Smooth muscle cell (in vitro differentiated cells): ENCODE measurements at regions not wholly inside any gene's neighbourhood (a gene's known extent, or its start where the extent isn't known, plus 50 kb on each side); places are given as distances from the start of the nearest gene placed in this dataset.
A peak's percentile ranks its signal among the peaks of the same experiment; 100 is the strongest.

Source experiments
- DNase-seq: peaks from one replicate; lab custom pipeline; 2025; ENCODE audit not compliant: unreplicated experiment; lab: John Stamatoyannopoulos, UW
- H2AFZ ChIP-seq: fragments of 200-600 bp; sonication (generic); 2 replicates; pipeline ENCODE4 v1.6.0; 2016; ENCODE audit warnings: antibody characterized with exemption, low read depth, mild to moderate bottlenecking
- H3F3A ChIP-seq: fragments of 200-600 bp; sonication (generic); 2 replicates; pipeline ENCODE4 v1.6.0; 2017; ENCODE audit warnings: antibody characterized with exemption, low read depth
- H3K27ac ChIP-seq: fragments of 200-600 bp; sonication (generic); 2 replicates; pipeline ENCODE4 v1.5.1; 2016; ENCODE audit warnings: low read depth, mild to moderate bottlenecking
- H3K27me3 ChIP-seq: fragments of 200-600 bp; sonication (generic); 2 replicates; pipeline ENCODE4 v1.6.1; 2016; ENCODE audit warnings: low read depth, mild to moderate bottlenecking
- H3K36me3 ChIP-seq: fragments of 200-600 bp; sonication (generic); 2 replicates; pipeline ENCODE4 v1.5.1; 2016; ENCODE audit warnings: low read depth
- H3K4me1 ChIP-seq: fragments of 200-600 bp; sonication (generic); 2 replicates; pipeline ENCODE4 v1.5.1; 2016; ENCODE audit warnings: low read depth
- H3K4me2 ChIP-seq: fragments of 200-600 bp; sonication (generic); 2 replicates; pipeline ENCODE4 v1.6.0; 2016; ENCODE audit warnings: mild to moderate bottlenecking
- H3K4me3 ChIP-seq: fragments of 200-600 bp; sonication (generic); 2 replicates; pipeline ENCODE4 v1.5.1; 2016; ENCODE audit warnings: mild to moderate bottlenecking
- H3K79me2 ChIP-seq: fragments of 200-600 bp; sonication (generic); 2 replicates; pipeline ENCODE4 v1.6.0; 2016; ENCODE audit warnings: low read depth, mild to moderate bottlenecking
- H3K9ac ChIP-seq: fragments of 200-600 bp; sonication (generic); 2 replicates; pipeline ENCODE4 v1.6.0; 2016; ENCODE audit warnings: low read depth
- H3K9me3 ChIP-seq: fragments of 200-600 bp; sonication (generic); replicated peaks from 2 replicates; pipeline ENCODE4 v1.5.1; 2016; ENCODE audit warnings: low read depth
- H4K20me1 ChIP-seq: fragments of 200-600 bp; sonication (generic); 2 replicates; pipeline ENCODE4 v1.6.0; 2016; ENCODE audit warnings: low read depth
- CTCF ChIP-seq: fragments of 200-600 bp; sonication (generic); IDR thresholded peaks from 2 replicates; pipeline ENCODE4 v1.5.1; 2017; ENCODE audit warnings: borderline replicate concordance, mild to moderate bottlenecking, antibody characterized with exemption; ENCODE audit not compliant: insufficient read depth, poor library complexity, severe bottlenecking
- WGBS: methylation state at CpG from one replicate; pipeline ENCODE4 v1.1.7; 2016; ENCODE audit warnings: low lambda C conversion rate; 5-methylcytosine and 5-hydroxymethylcytosine counted together

DNA sequence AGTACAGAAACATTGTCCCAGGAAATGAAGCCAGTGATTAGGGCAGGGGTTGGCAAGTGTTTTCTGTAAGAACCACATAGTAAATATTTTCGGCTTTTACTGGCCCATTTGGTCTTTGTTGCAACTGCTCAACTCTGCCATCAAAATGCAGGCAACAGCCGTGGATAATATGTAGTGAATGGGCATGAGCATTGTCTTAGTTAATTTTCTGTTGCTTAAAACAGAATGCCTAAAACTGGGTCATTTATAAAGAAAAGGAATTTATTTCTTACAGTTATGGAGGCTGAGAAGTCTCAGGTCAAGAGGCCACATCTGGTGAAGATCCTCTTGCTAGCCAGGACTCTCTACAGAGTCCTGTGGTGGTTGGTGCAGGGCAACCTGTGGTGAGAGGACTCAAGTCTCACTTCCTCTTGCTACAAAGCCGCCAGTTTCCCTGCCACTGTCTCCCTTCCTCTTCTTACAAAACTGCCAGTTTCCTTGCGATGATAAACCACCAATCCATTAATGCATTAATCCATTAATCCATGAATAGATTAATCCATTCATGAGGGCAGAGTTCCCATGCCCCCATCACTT, 166.4 kb downstream of the PSMG1 start:
- Histone ChIP-seq H3K27me3 (no peaks in the 10 kb centered on the region), H4K20me1 (no peaks in the 10 kb centered on the region), H3K9me3 (no peaks in the 10 kb centered on the region), H3K9ac (no peak overlapping the region), H2AFZ (no peak overlapping the region), H3K36me3 (no peaks in the 10 kb centered on the region), H3K4me2 (no peak overlapping the region), H3K4me3 (no peak overlapping the region), H3K79me2 (no peaks in the 10 kb centered on the region), H3F3A (no peaks in the 10 kb centered on the region), H3K4me1 (peaks cover 5% of the 10 kb centered on the region), H3K27ac (no peak overlapping the region)
- DNase-seq, result no peak
- no peak for TF ChIP-seq CTCF
- WGBS, result 91% methylated on average over 4 of the region's 4 CpGs

- Histone ChIP-seq H3K4me2 (peak overlapping the region; percentile 46), H3K9ac (peak overlapping the region; percentile 35), H3K27me3 (no peaks in the 10 kb centered on the region), H4K20me1 (no peaks in the 10 kb centered on the region), H3K9me3 (no peaks in the 10 kb centered on the region), H3K36me3 (no peaks in the 10 kb centered on the region), H3F3A (no peaks in the 10 kb centered on the region), H3K27ac (peak overlapping the region; percentile 90), H3K4me3 (no peak overlapping the region), H3K4me1 (no peaks in the 10 kb centered on the region), H2AFZ (no peak overlapping the region), H3K79me2 (no peaks in the 10 kb centered on the region)
- DNase-seq, result no peak
- no peak for TF ChIP-seq CTCF
- WGBS, result 15% methylated on average over 9 of the region's 9 CpGs
Observed at GRCh38 chr21:39014747-39015146, 168.5 kb downstream of the PSMG1 start.

GRCh38 chr21:39012326-39013230, 170.7 kb downstream of the PSMG1 start:
- WGBS, result 93% methylated on average over 11 of the region's 15 CpGs
- no peaks in the 10 kb centered on the region for H3K36me3 ChIP-seq
- no peaks in the 10 kb centered on the region for H3K79me2 ChIP-seq
- no peaks in the 10 kb centered on the region for H3F3A ChIP-seq
- H3K27ac ChIP-seq, result no peak overlapping the region
- H3K9me3 ChIP-seq, result no peaks in the 10 kb centered on the region
- H3K9ac ChIP-seq, result no peak overlapping the region
- H3K27me3 ChIP-seq, result no peaks in the 10 kb centered on the region
- H4K20me1 ChIP-seq, result no peaks in the 10 kb centered on the region
- no peak overlapping the region for H3K4me3 ChIP-seq
- no peak overlapping the region for H3K4me2 ChIP-seq
- H2AFZ ChIP-seq, result no peak overlapping the region
- no peaks in the 10 kb centered on the region for H3K4me1 ChIP-seq
- no peak for TF ChIP-seq CTCF
- DNase-seq, result no peak
